HG03108 (cell line): ENCODE measurements at regions not wholly inside any gene's neighbourhood (a gene's known extent, or its start where the extent isn't known, plus 50 kb on each side); places are given as distances from the start of the nearest gene placed in this dataset.

Experiments used
- ATAC-seq: cut with Tn5 transposase; IDR thresholded peaks from one replicate; pipeline ENCODE4 v1.9.1; 2021; ENCODE audit warnings: moderate library complexity; ENCODE audit not compliant: unreplicated experiment

GRCh38 chr21:22855581-22855980 lies 1857.4 kb downstream of the NCAM2 start:
- ATAC-seq, result no peak

DNA sequence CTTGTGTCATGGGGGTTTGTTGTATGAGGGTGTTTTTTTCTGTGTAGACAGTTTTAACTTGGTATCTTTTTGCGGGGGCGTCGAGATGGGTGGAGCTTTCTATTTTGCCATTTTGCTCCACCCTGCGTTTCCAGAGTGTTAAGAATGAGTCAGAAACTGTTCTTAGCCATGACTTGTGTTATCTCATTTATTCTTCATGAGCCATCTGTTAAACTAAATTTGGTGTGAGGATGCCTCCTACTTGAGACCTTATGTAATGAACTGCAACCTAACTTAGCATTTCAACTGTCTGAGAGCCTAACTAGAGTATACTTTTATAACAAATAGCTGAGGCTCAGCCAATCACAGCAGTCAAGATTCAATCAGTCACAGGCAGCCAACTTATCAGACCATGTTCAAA lies 1873.5 kb downstream of the NCAM2 start:
- no peak for ATAC-seq

DNA sequence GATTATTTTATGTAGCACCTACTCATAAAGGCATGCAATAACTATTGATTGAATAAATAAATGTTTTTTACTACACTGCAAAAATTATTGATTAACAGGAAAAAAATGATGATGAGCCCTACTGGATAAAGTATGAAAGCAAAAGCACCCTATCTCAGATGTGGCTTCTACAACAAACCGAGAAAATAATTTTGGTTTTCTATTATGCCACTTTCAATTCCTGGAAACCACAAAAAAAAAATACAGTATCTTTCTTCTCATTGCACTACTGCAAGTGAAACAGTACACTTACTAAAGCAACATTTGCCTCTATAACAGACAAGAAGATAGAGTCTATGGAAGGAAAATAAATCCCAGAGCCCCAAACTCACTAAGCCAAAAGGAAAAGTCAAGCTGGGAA lies 1882.4 kb downstream of the NCAM2 start:
- no peak for ATAC-seq

DNA sequence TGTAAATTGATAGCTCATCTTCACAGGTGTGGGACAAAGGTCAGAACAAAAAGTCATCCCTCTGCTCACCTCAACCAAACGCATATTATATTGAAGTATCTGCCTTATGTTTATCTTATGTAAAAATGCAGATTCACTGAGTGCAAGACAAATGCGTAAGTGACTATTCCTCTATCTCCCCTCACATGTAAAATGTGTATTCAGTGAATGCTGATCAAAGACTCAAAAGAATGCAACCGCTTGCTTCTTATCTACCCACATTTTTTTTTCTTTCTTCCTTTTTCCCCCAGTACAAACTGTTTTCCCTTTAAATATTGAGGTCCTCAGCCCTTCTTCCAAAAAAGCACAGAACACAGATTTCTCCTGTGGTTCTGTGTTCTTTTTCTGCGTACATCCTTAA lies 1882.9 kb downstream of the NCAM2 start:
- no peak for ATAC-seq

GRCh38 chr21:22885079-22885478 lies 1886.9 kb downstream of the NCAM2 start:
- ATAC-seq, result no peak

DNA sequence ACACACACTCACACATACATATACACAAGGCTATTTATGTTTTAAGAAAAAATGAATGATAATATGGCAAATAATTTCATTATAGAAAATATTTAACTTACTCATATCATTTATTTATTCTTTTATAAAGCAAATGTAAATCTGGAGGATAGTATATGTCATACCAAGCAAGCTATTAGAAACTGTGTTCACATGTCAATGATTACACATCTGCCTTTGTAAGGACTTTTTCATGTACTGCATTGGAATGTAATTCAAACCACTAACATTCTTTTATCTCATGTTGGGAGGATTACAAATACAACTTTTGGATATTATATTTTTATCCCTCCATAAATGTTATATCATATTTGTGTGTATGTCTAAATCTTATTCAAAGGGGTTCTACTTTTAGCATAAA lies 1887.4 kb downstream of the NCAM2 start:
- no peak for ATAC-seq

DNA sequence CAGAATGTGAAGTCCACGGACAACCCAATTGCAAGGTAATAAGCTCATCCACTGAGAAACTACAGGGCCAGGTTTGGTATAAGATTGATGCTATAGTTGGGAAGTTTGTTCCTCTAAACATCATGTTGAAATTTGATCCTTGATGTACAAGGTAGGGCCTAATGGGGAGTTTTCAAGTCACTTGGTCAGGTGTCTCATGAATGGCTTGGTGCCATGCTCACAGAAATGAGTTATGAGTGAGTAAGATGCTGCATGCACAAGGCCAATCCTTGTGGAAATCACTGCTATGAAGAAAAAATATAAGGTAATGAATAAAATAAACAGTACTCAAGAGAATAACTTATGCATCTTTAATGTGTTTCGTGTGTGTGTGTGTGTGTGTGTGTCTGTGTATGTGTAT lies 1891.2 kb downstream of the NCAM2 start:
- ATAC-seq, result no peak

DNA sequence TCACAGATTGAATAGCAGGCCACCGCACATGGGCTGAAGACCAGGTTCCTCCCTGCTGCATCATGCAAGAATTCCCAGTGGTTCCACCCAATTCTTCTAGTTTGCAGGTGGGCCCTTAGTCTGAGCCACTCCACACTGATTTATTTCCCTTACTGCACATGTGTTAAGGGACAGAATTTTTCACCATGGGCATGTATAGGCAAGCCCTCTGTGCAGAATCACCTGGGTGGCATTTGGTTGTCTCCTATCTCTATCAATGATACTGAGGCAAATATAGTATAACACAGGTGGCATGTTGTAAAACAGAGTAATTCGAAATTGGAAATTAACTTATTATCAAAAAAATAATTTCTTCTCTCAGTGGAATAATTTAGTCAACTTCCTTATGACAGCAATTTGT lies 1892.4 kb downstream of the NCAM2 start:
- ATAC-seq, result no peak

GRCh38 chr21:22892028-22892427 lies 1893.8 kb downstream of the NCAM2 start:
- no peak for ATAC-seq

- ATAC-seq, result no peak
Measured at GRCh38 chr21:22892740-22893139, 1894.5 kb downstream of the NCAM2 start.

DNA sequence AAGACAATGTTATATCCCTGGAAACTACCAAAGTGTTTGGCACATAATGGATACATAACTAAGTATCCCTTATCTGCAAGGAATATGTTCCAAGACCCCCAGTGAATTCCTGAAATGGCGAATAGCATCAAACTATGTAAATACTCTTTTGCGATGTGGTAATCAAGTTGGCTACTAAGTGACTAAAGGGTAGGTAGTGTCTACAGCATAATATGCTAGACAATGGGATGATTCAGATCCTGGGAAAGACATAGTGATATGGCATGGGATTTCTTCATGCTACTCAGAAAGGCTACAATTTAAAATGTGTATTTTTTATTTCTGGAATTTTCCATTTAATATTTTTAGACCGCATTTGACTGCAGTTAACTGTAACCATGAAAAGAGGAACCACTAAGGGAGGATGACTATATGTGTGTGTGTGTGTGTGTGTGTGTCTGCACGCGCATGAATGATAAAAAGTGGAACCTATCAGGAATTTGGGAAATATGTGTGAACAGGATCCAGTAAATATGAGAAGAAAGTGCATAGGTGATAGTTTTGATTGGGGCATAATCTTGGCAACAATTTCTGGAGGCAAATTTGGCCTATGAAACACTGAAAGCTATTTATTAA lies 1899.9 kb downstream of the NCAM2 start:
- ATAC-seq, result no peak

DNA sequence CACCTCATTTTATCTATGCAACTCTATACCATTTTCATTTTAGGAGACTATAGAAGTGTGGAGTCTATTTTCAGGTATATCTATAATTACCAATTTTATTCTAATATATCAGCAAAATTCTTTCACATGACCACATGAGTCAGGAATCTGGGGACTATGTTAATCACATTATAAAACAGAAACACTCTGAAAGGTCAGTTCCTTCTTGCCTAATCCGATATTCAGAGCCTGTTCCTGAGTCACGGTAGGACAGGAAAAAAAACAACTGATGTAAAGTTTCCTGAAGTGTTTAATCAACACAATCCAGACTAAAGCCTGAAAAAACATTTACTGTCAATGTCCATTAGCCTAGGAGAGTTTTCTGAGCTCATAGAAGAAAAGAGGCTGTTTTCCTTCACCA lies 1902.3 kb downstream of the NCAM2 start:
- no peak for ATAC-seq

GRCh38 chr21:22903851-22904250 lies 1905.6 kb downstream of the NCAM2 start:
- ATAC-seq, result no peak

DNA sequence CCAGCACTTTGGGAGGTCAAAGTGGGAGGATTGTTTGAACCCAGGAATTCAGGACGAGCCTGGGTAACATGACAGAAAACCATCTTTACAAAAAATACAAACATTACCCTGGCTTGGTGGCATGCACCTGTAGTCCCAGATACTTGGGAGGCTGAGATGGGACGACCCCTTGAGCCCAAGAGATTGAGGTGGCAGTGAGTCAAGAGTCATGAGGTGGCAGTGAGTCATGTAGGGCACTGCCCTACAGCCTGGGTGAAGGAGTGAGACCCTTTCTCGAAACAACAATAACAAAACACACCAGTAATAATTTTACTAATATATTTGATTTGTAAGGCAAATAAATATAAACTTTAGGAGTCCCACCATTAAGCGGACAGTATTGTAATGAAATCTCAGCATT lies 1906.2 kb downstream of the NCAM2 start:
- no peak for ATAC-seq

DNA sequence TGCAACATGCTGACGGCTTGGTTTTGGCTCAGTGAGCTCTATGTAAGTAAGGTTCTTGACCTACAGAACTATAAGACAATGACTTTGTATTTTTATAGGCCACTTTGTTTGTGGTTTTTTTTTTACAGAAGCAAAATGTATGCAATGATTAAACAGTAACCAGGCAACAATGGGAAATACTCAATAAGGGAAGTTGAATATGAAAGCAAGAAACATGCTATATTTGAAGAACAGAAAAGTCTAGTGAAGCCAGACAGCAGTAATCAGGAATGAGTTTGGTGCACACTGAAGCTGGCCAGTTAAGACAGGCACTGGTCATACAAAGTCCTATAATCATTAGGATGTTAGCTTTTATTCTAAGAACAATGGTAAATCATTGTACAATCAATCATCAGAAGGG lies 1926.8 kb downstream of the NCAM2 start:
- ATAC-seq, result no peak

DNA sequence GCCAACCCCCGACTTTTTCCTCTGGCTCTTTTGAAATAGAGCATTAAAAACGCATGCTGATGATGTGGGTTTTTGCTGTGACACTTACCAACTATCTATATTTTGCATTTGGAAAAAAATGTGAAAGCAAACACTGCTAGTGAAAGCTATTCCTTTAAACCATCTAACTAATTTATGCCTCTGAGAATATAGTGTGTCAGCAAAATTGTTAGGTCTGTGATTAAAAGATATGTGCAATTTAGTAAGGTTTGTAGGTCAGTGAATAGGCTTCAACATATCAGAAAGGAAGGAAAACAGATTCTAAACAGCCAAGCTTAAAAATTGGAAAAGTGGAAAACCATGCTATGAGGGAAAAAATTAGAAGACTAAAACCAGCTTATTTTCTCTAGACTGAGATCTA lies 1929.3 kb downstream of the NCAM2 start:
- ATAC-seq, result no peak

DNA sequence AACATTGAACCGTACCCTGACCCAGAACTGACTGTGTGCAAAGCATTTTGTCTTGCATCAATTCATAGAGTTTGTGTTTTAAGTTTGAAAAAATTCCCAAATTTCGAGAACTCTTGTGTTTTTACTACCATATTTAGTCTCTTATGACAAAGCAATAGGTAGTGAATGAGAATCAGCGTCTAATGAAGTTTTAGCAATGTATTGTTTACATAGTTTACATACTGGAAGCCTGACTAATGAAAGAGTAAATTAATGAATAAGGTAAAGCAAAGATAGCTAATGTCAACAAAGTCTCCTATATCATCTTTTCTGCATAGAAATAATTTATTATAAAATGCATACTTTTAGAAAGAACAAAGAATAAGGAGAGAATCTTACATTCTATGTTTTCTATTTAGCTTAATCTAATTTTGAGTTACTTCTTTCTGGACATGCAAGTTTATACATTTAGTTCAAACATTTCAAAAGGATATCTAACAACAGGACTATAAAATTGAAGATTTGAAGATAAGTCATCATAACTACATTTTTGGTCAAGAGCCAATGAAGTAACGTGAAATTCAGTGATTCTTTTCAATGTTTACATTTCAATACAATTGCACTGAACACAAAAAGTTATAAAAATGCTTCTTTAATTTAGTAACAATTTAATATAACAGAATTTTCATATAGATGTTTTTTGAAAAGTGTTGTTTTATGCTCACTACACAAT lies 1943.7 kb downstream of the NCAM2 start:
- no peak for ATAC-seq

DNA sequence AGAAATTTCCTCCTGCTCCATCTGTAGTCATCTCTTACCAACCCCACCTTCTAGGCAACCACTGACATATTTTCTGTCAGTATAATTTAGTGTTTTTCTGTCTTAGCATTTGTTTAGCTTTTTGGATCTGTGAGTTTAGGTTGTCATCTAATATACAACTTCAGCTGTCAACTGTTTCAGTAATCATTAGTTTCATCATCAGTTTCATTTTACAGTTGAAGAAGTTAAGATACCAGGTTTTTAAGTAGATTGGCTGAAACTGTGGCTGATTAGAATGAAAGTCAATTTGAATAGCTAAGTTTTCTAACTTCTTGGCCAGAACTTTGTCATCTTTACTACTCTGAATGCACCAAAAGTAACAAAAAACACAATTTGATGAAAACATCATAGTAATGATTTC lies 1957.3 kb downstream of the NCAM2 start:
- no peak for ATAC-seq

- ATAC-seq, result no peak
Measured at GRCh38 chr21:22961258-22961657, 1963.0 kb downstream of the NCAM2 start.

- ATAC-seq, result no peak
Measured at GRCh38 chr21:22965455-22966135, 1967.4 kb downstream of the NCAM2 start.

GRCh38 chr21:22981819-22982218 lies 1983.6 kb downstream of the NCAM2 start:
- ATAC-seq, result no peak

GRCh38 chr21:22993144-22993543 lies 1994.9 kb downstream of the NCAM2 start:
- no peak for ATAC-seq
